ENCODE measurements at regions not wholly inside any gene's neighbourhood (a gene's known extent, or its start where the extent isn't known, plus 50 kb on each side); places are given as distances from the start of the nearest gene placed in this dataset.

DNA sequence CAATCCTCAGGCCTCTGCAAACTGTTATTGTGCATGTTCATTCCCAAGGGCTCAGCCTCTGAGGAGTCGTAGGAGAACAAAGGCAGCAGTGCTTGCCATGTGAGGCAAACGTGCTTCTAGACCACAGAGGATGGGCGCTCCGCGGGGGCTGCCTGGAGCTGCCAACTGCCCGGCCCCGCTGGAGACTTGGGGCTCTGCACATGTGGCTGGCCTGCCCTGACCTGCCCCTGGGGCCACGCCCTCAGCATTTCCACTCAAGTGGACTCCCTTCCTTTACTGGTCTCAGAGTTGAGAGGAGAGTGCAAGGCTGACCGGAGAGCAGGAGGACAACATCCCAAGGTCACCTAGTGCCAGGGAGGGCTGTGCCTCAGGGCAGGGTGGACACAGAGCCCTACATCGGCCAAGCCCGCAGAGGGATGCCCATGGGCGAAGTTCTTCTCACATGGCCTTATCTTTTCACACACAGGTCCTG is 222.3 kb upstream of the ZNF32 start:
- H3K4me1 ChIP-seq (ENCODE audit: control insufficient read depth, insufficient read depth, low read length), result no peaks in the 10 kb centered on the region
- WGBS (ENCODE audit: insufficient coverage, low lambda C conversion rate), result no CpG with 5 or more reads among the region's 12 CpGs
- DNase-seq, result no peak
- peaks cover 3% of the 10 kb centered on the region for H3K27me3 ChIP-seq (ENCODE audit: control insufficient read depth, insufficient read depth, low read length)
- H3K9me3 ChIP-seq (ENCODE audit: control insufficient read depth, low read depth, low read length), result no peaks in the 10 kb centered on the region
- H3K27ac ChIP-seq (ENCODE audit: low read length), result no peak overlapping the region
- H3K36me3 ChIP-seq (ENCODE audit: control insufficient read depth, insufficient read depth, low read length), result no peaks in the 10 kb centered on the region
- H3K4me3 ChIP-seq (ENCODE audit: low read length), result no peak overlapping the region

DNA sequence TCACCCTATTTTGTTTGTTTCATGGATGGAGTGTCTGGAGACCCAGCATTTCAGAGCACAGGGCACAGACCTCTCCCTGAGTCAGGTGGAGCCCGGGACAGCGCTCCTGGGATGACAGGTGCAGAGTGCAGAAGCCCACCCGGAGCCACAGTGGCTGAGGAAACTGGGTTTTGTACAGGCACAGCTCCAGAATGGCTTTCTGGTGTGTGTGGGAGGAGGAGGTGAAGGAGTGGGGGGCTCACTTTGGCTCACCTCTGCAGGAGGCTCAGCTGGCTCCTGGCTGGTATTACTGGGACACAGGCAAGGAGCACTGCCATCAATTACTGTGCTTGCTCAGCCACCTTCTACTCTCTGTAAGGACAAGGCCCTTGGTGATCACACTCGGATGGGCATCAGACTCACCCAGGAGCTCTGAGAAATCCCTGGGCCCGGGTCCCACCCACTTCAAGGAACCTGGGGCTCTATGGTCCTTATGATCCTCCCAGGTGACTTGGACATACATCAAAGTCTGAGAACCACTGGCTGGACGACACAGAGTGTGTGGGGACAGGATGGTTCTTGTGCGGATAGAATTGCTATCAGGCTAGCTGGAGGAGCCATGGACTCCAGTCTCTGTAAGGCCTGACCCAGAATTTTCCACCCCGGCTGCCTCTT is 221.1 kb upstream of the ZNF32 start:
- no peak for DNase-seq
- Histone ChIP-seq H3K36me3 (ENCODE audit: control insufficient read depth, insufficient read depth, low read length) (no peaks in the 10 kb centered on the region), H3K27ac (ENCODE audit: low read length) (no peak overlapping the region), H3K4me1 (ENCODE audit: control insufficient read depth, insufficient read depth, low read length) (no peaks in the 10 kb centered on the region), H3K27me3 (ENCODE audit: control insufficient read depth, insufficient read depth, low read length) (no peaks in the 10 kb centered on the region), H3K9me3 (ENCODE audit: control insufficient read depth, low read depth, low read length) (no peaks in the 10 kb centered on the region), H3K4me3 (ENCODE audit: low read length) (no peak overlapping the region)
- no CpG with 5 or more reads among the region's 8 CpGs for WGBS (ENCODE audit: insufficient coverage, low lambda C conversion rate)

DNA sequence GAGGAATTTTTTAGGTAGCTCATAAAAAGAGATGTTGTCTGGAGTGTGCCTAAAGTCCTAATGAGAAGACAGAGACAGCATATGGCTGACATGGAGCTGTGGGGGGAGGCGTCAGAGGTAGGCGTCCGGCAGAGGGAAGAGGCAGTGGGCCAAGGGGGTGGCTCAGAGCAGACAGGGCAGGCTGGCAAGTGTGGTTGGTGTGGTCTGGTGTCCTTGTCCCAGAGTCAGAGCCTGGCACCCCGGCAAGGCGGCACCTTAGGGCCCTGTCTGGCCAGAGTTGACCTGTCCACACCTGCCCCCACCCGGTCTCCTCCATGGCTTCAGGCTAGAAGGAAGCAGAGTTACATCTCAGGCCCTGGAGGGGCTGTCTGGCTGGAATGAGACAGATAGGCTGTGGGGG is 220.3 kb upstream of the ZNF32 start:
- H3K4me3 ChIP-seq (ENCODE audit: low read length), result no peak overlapping the region
- DNase-seq, result no peak
- H3K9me3 ChIP-seq (ENCODE audit: control insufficient read depth, low read depth, low read length), result no peaks in the 10 kb centered on the region
- no peak overlapping the region for H3K27ac ChIP-seq (ENCODE audit: low read length)
- no CpG with 5 or more reads among the region's 6 CpGs for WGBS (ENCODE audit: insufficient coverage, low lambda C conversion rate)
- no peaks in the 10 kb centered on the region for H3K36me3 ChIP-seq (ENCODE audit: control insufficient read depth, insufficient read depth, low read length)
- no peaks in the 10 kb centered on the region for H3K27me3 ChIP-seq (ENCODE audit: control insufficient read depth, insufficient read depth, low read length)
- peaks cover 8% of the 10 kb centered on the region for H3K4me1 ChIP-seq (ENCODE audit: control insufficient read depth, insufficient read depth, low read length)

DNA sequence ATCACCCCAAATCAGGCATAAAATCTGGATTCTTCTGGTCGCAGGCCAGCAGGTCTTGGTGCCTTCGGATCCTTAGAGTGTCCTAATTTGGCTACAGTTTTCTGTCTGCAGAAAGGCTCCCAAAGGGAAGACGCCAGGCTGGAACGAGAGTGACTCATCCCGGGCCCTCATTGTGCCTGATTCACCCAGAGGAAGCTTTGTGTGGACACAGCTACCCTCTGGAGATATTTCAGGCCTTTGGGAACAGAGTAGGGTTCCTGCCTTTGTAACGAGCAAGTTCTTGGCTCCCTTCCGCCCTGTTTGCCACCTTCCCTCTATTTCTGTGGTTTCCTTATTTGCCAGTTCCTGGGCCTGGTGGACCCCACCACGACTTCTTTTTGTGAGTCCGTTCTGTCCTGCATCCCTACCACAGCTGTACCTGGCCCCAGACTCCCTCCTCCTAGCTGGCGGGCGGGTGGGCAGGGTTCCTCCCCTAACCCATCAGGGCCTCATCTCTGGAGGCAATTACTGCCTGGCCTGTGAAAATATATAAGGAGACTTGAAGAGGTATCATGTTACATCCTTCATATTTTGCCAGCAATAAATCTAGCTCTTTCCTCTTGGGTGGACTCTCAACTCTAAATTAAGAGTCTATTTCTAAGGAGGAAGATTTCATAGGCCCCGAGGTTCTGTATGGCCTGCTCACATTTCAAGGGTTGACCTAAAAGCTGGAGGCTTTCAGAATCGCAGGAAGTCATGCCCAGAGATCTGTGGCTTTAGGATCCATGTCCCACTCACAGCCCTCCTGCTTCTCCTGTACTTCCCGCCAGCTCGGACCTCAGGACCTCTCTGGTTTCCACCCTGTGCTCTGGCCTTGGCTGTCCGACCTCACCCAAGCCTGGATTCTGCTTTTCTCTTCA is 219.2 kb upstream of the ZNF32 start:
- Histone ChIP-seq H3K36me3 (ENCODE audit: control insufficient read depth, insufficient read depth, low read length) (no peaks in the 10 kb centered on the region), H3K4me1 (ENCODE audit: control insufficient read depth, insufficient read depth, low read length) (peaks cover 16% of the 10 kb centered on the region), H3K4me3 (ENCODE audit: low read length) (no peak overlapping the region), H3K9me3 (ENCODE audit: control insufficient read depth, low read depth, low read length) (no peaks in the 10 kb centered on the region), H3K27ac (ENCODE audit: low read length) (no peak overlapping the region), H3K27me3 (ENCODE audit: control insufficient read depth, insufficient read depth, low read length) (no peaks in the 10 kb centered on the region)
- DNase-seq, result no peak
- WGBS (ENCODE audit: insufficient coverage, low lambda C conversion rate), result 100% methylated on average over 1 of the region's 16 CpGs

DNA sequence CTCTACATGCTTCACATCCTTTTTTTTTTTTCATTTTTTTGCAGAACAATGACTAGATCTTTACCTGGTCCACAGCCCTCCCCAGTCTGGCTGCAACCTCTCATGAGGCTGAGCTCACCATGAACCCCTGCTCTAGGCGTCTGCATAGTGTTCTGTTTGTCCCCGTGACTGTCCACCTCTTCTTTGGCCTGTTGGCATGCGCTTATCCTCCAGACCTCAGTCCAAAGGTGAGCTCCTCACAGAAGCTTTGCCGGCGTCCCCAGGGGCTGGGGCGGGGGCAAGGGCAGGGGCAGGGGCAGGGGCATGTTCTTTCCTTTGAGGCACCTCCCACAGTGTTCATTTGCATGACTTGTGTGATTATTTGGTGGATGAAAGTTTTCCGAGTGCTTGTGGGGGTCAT is 218.4 kb upstream of the ZNF32 start:
- peak in 1 of 2 donors; percentile 30 for DNase-seq
- Histone ChIP-seq H3K27ac (ENCODE audit: low read length) (no peak overlapping the region), H3K4me1 (ENCODE audit: control insufficient read depth, insufficient read depth, low read length) (peaks cover 23% of the 10 kb centered on the region), H3K9me3 (ENCODE audit: control insufficient read depth, low read depth, low read length) (no peaks in the 10 kb centered on the region), H3K4me3 (ENCODE audit: low read length) (no peak overlapping the region), H3K36me3 (ENCODE audit: control insufficient read depth, insufficient read depth, low read length) (no peaks in the 10 kb centered on the region), H3K27me3 (ENCODE audit: control insufficient read depth, insufficient read depth, low read length) (no peaks in the 10 kb centered on the region)
- no CpG with 5 or more reads among the region's 7 CpGs for WGBS (ENCODE audit: insufficient coverage, low lambda C conversion rate)

DNA sequence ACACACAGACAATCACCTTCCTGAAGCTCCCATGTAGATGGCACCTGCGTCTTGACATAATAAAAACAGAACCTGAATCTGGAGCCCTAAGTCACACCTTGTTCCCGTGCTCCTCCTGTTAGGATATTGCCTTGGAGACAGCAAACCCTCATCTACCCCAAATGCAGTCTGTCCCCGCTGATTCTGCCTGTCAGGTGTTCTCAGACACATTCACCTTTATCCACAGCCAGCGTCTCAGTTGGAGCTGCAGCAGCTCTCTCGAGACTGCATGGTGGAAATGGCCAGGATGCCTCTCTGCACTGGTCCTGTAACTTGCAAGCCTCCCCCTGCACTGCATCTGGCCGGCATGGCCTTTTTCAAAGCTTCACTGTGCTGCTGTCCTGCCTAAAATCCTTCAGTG is 218.0 kb upstream of the ZNF32 start:
- H3K4me3 ChIP-seq (ENCODE audit: low read length), result no peak overlapping the region
- no peak overlapping the region for H3K27ac ChIP-seq (ENCODE audit: low read length)
- DNase-seq, result no peak
- H3K4me1 ChIP-seq (ENCODE audit: control insufficient read depth, insufficient read depth, low read length), result peaks cover 23% of the 10 kb centered on the region
- H3K36me3 ChIP-seq (ENCODE audit: control insufficient read depth, insufficient read depth, low read length), result no peaks in the 10 kb centered on the region
- WGBS (ENCODE audit: insufficient coverage, low lambda C conversion rate), result no CpG with 5 or more reads among the region's 6 CpGs
- H3K27me3 ChIP-seq (ENCODE audit: control insufficient read depth, insufficient read depth, low read length), result no peaks in the 10 kb centered on the region
- no peaks in the 10 kb centered on the region for H3K9me3 ChIP-seq (ENCODE audit: control insufficient read depth, low read depth, low read length)

DNA sequence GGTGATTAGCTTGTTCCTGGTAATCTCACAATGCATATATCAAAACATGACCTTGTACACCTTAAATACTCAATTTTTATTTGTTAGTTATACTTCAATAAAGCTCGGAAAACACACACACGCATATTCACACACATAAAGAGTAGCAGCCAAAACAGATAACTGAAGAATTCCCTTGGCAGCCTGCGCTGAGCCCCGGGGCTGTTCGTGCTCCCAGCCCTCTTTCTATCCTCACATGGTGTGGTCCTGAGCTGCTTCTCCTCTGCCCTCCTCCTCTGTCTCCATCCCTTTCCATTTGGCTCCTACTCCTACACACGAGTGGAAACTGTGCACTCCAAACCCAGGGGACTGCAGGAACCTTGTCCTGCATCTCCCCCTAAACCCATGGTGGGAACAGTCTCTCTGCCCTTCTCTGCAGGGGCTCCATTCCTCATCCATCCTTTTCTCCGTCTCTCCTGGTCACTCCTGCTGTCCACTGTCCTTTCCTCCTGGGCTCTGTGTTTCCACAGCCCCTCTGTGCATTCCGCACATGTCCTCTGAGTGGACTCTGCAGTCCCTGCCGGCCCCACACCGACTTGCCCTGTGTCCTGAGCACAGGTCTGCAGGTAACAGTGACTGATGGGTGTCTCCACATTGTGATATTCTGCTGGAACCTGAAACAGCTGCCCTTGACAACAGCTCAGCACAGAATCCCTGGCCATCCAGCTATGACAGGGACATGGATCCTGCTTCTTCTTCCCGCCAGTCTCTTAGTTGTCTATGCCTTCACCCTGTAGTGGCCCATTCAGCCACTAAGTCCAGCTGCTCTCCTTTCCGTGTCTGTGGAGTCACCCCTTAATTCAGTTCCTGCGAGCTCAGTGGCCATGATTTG is 216.8 kb upstream of the ZNF32 start:
- Histone ChIP-seq H3K4me3 (ENCODE audit: low read length) (no peak overlapping the region), H3K36me3 (ENCODE audit: control insufficient read depth, insufficient read depth, low read length) (no peaks in the 10 kb centered on the region), H3K27ac (ENCODE audit: low read length) (no peak overlapping the region), H3K27me3 (ENCODE audit: control insufficient read depth, insufficient read depth, low read length) (no peaks in the 10 kb centered on the region), H3K4me1 (ENCODE audit: control insufficient read depth, insufficient read depth, low read length) (peaks cover 23% of the 10 kb centered on the region), H3K9me3 (ENCODE audit: control insufficient read depth, low read depth, low read length) (no peaks in the 10 kb centered on the region)
- no peak for DNase-seq
- WGBS (ENCODE audit: insufficient coverage, low lambda C conversion rate), result 90% methylated on average over 4 of the region's 13 CpGs

DNA sequence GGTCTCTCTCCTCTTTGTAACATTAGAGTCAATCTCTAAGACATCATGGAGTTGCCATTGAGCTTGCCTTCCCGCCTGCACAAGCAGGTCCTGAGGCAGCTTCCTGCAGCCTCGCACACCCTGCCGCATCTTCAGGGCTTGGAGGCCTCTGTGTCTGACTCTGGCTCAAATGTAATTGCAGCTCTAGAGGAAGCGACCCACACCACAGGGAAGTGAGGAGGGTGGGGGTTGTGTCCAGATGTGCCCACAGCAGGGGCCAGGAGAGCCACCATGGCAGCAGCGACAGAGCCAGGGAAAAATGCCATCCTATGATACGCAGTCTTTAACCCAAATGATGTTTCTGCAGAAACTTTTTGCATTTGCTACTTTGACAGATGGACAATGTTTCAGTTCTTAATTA is 216.0 kb upstream of the ZNF32 start:
- H3K36me3 ChIP-seq (ENCODE audit: control insufficient read depth, insufficient read depth, low read length), result no peaks in the 10 kb centered on the region
- DNase-seq, result no peak
- no peaks in the 10 kb centered on the region for H3K27me3 ChIP-seq (ENCODE audit: control insufficient read depth, insufficient read depth, low read length)
- no peaks in the 10 kb centered on the region for H3K9me3 ChIP-seq (ENCODE audit: control insufficient read depth, low read depth, low read length)
- H3K4me3 ChIP-seq (ENCODE audit: low read length), result no peak overlapping the region
- WGBS (ENCODE audit: insufficient coverage, low lambda C conversion rate), result 100% methylated on average over 1 of the region's 6 CpGs
- peaks cover 23% of the 10 kb centered on the region for H3K4me1 ChIP-seq (ENCODE audit: control insufficient read depth, insufficient read depth, low read length)
- H3K27ac ChIP-seq (ENCODE audit: low read length), result peak overlapping the region; percentile 59

DNA sequence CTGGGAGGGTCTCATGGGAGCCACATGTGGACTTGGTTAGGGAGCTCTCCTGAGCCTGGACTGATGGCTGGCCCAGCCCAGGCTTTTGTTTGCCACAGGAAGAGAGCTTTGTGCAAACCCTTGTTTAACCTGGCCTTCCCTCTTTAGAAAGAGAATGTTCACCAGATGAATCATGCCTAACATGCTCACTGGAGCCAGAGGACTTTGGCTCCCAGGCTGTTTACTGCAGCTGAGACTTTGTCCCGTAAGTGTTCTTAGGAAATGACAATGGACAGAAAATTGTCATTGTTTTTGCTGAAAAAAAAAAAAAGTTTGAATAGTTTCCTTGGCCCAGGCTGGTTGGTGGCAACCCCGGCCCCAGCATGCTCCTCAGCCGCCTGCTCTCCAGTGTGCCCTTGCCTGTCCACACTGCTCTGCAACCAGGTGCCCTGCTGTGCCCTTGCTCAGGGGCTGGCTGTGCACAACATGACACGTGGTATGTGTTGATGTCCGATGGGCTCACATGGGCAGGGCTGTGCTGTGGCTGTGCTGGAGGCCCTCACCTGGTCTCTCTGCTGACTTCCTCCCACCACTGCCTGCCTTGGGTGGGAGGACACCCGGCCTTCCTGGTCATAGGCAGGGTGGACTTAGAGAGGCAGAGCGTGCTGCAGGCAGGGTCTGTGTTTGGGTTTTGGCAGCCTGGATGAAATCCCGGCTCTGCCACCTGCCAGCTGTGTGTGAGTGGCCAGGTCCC is 215.3 kb upstream of the ZNF32 start:
- H3K9me3 ChIP-seq (ENCODE audit: control insufficient read depth, low read depth, low read length), result no peaks in the 10 kb centered on the region
- H3K27ac ChIP-seq (ENCODE audit: low read length), result peak overlapping the region; percentile 65
- no peak overlapping the region for H3K4me3 ChIP-seq (ENCODE audit: low read length)
- no peaks in the 10 kb centered on the region for H3K36me3 ChIP-seq (ENCODE audit: control insufficient read depth, insufficient read depth, low read length)
- H3K27me3 ChIP-seq (ENCODE audit: control insufficient read depth, insufficient read depth, low read length), result no peaks in the 10 kb centered on the region
- WGBS (ENCODE audit: insufficient coverage, low lambda C conversion rate), result no CpG with 5 or more reads among the region's 8 CpGs
- H3K4me1 ChIP-seq (ENCODE audit: control insufficient read depth, insufficient read depth, low read length), result peaks cover 23% of the 10 kb centered on the region
- peak; percentile 83 to 91 for DNase-seq
